Left cardiac atrium (tissue), 4 donors: ENCODE measurements at regions not wholly inside any gene's neighbourhood (a gene's known extent, or its start where the extent isn't known, plus 50 kb on each side); places are given as distances from the start of the nearest gene placed in this dataset.
A peak's percentile ranks its signal among the peaks of the same experiment; 100 is the strongest.
"Not testable (repeated sequence)": the region's sequence is repeated elsewhere in the genome, so short reads cannot be mapped to it uniquely, and the experiment has no call there.

ENCODE experiments used
- ATAC-seq, 2 donors: fragments of 200-7000 bp; cut with Tn5 transposase; one replicate each; pipeline ENCODE4 v1.9.1; 2020; ENCODE audit warnings: mild to moderate bottlenecking in 2 of 2, moderate library complexity in 2 of 2
- DNase-seq: peaks from one replicate; pipeline ENCODE4 v3.0.0-alpha.2; 2020
- intact Hi-C, 2 donors: fragments of 100-400 bp; cut with DNase I; formaldehyde crosslinking; loops; one replicate each; pipeline versions ENCODE4 v1.14.1 to v1.15.1; 2022 to 2023
- donor health status: DM: no; HTN: yes; CAD: no.
- donor health status: DM: no; HTN: yes; CAD: no; lungs with severe emphysema.
- donor health status: DM: yes; HTN: yes; CAD: no.
- donor health status: Dilated cardiomyopathy.

DNA sequence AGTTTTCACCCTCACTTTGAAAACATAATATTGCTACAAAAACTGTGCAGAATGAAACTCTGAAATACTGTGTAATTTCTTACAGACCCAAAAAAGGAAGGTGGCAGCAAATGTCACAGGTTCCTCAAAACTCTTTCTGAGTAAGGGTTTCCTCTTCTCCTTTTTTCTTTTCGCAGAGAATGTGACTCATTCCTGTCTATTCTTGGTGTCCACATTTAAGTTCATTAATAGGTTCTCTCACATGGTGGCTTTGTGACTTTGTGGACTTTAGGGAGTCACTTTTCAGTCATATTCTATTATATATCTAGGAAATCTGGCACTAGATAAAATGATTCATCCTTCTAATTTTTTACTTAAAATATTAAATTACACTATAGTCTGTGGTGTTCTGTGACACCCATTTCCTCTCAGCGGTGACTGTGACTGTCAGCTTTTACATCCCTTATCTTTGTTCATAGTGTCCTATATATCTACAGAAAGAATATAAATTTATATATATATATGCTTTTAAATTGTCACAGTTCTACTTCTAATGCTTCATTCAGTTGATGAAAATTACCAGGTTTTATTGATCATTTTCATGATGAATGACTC lies 126.8 kb upstream of the HCRTR2 start:
- intact Hi-C loops = no loop called here
- ATAC-seq = peak in 1 of 2 donors; percentile 21
- no peak for DNase-seq

DNA sequence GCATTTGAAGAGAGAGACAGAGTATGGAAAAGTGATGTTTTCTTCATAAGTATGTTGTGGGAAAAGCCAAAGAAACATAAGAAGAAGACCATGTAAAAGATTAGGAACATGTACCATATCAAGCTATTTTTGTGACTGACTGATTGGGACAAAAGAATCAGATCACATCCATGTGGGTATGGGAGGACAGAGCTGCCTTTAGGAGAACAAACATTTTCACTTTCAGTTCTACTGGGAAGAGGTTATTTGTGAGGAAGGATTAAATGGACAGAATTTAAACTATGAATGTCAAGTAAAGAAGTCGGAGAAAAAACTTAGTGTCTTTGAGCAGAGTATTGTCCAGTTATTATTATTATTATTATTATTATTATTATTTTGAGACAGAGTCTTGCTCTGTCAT lies 124.4 kb upstream of the HCRTR2 start:
- intact Hi-C loops = no loop called here
- no peak for DNase-seq
- no peak for ATAC-seq

DNA sequence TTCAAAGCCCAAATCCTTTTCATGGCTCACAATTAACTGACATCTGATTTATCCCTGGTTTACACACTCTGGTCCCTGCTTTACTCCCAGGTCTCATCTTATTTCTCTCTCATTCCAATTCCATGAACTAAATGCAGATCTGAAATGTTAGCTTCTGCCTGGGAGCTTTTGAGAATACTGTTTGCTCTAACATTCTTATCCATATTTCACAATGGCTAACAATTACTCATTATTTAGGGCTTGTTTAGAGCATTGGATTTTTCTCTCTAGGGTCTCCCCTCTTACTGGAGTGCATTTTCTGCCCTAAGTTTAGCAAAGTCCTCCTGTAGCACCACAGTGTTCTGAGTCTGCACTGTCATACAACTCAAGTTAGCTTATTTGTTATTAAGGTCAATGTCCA lies 121.5 kb upstream of the HCRTR2 start:
- intact Hi-C loops = no loop called here
- ATAC-seq = no peak

DNA sequence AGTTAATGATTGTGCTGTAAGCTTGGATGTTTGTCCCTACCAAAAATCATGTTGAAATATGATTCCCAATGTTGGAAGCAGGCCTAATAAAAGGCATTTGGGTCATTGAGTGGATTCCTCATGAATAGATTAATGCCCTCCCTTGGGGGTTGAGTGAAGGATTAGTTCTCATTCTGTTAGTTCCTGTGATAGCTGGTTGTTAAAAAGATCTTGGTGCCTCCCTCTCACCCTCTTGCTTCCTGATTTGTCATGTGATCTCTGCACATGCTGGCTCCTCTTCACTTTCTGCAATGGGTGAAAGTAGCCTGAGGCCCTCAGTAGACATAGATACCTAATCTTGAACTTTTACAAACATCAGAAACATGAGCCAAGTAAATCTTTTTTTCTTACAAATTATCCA lies 115.6 kb upstream of the HCRTR2 start:
- ATAC-seq = no peak
- intact Hi-C loops = no loop called here

More for the DNA sequence above, 121.5 kb upstream of the HCRTR2 start:
- DNase-seq = no peak

DNA sequence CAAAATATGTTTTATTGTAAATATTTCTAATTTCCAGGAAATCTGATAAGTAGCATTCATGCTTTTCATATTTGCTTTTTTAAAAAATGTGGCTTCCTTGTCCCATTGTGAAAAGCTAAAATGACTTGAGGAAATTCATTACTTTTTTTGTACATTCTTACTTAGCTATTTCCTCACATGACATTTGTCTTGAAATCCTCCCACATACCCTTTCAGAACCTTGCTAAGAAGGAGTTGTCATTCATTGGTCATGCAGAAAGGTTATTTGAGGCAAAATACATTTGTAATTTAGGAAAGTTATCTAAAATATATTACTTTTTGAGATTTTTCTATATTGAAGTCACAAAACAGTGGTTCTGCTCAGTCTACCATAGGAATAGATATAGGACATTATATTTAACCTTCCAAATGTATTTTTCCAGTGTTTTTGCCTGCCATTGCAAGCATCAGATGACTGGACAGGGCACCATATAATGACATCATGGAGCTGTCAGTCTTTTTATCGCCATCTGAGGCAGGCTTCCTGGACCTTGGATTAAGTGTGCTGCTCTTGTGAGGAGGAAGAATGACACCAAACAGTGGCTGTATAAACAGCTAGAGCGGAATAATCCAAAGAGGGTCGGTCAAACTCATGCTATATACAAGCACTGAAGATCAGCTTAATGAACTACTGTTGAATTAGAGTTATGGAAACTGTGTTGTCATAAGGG lies 109.4 kb upstream of the HCRTR2 start:
- ATAC-seq = no peak
- intact Hi-C loops = loop anchor here in 1 of 2 donors (5.0 to 10.0 kb wide), 2 partner anchors 348 to 1080 kb away; no protein-coding TSS in a partner anchor
- no peak for DNase-seq

More for the DNA sequence above, 115.6 kb upstream of the HCRTR2 start:
- DNase-seq = no peak

DNA sequence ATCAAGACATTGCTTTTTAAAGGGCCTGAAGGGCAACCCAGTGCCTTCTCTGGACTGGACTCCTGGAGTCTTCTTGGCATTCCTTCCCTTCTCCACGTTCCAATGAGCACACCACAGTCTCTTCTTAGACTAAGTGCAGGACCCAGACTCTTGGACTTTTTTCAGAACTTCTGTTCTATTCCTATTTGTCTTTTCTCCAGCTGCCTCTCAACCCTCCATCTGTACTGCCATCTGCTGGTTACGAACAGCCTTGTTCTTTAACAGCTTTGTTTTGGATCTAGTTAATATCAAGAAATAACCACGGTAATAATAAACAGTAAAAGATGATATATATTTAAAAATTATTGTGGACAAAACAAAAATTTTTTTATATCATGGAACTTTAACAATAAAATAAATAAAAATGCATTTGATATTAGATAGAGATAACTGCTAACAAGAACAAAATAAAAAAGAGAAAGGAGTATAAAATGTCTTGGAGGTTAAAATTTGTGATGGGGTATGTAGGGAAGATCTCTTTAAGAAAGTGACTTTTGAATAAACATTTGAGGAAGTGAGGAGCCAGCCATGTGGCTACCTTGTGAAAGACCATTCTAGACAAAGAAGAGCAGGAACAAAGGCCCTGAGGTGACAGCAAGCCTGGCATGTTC lies 105.1 kb upstream of the HCRTR2 start:
- no peak for DNase-seq
- peak; percentile 36 to 61 for ATAC-seq
- intact Hi-C loops = loop anchor here in 1 of 2 donors (5.0 to 10.0 kb wide), 2 partner anchors 352 to 1084 kb away; no protein-coding TSS in a partner anchor

DNA sequence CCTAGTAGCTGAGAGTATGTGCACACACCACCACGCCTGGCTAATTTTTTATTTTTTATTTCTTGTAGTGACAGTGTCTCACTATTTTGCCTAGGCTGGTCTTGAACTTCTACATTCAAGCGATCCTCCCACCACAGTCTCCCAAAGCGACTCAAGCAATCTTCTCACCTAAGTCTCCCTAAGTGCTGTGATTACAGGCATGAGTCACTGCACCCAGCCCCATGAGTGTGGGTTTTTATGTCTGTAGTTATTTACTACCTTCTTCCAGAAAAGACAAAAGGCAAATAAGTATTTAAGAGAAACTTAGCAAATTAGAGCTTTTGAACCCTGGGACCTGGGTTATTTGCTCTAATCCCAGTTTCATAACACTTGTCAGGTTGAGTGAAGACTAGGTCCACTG lies 92.3 kb upstream of the HCRTR2 start:
- intact Hi-C loops = no loop called here
- ATAC-seq (no peak), DNase-seq (no peak)

DNA sequence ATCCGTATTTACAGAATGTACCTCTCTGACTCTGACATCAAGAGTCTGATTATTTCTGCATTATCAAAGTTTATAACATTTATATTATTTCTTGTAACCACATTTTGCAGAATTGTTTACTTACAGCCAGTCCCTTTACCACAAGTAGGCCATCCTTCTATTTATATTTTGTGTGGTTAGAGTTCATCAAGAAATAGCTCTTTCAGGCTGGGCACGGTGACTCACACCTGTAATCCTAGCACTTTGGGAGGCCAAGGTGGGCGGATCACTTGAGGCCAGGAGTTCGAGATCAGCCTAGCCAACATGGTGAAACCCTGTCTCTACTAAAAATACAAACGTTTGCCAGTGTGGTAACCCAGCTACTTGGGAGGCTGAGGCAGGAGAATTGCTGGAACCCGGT lies 86.3 kb upstream of the HCRTR2 start:
- intact Hi-C loops, DNase-seq, ATAC-seq: not testable (repeated sequence)

DNA sequence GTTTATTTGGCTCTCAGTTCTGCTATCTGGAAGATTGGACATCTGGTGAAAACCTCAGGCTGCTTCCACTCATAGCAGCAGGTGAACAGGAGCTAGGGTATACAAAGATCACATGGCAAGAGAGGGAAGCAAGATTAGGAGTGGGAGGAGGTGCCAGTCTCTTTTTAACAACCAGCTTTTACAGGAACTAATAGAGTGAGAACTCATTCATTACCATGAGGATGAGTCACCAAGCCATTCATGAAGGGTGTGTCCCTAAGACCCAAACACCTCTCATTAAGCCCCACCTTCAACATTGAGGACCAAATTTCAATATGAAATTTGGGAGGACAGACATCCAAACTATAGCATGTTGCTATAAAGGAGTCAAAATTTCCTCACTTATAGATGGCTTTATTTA lies 85.4 kb upstream of the HCRTR2 start:
- ATAC-seq = no peak
- intact Hi-C loops = no loop called here
- DNase-seq = no peak

DNA sequence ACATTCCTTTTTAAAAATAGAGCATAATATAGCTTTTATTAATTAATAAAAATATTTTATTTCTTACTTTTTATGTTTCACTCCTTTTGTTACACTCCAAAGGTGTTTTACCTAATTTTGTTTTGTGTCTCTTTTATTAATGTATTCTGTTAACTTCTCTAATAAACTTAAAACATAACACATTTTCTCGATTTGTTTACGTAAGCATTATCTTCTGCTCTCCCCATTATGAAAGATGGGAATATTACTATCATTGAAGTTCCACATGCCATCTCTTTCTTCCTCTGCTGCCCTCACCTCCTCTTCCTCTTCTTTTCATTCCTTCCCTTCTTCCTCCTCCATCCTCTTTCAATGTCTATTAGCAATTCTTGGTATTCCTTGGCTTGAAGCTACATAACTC lies 85.0 kb upstream of the HCRTR2 start:
- ATAC-seq (no peak), DNase-seq (no peak)
- intact Hi-C loops = no loop called here

DNA sequence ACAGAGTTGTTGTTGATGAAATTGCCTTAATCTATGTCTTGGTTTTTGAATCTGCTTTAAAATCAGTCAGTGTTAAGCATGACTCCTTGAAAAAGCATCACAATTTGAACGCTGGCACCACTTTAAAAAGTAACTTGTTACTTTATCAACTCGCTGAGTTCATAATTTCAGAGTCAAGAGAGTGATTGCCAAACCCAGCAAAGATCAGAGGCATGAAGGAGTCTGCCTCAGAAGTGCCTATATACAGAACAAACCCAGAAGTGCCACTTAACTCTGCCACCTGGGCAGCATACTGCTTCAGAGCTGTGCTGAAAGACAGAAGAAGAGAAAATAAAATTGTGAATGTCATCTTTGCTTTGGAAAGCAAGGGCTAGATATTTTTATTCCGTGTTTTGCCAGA lies 73.6 kb upstream of the HCRTR2 start:
- no peak for DNase-seq
- intact Hi-C loops = no loop called here
- no peak for ATAC-seq

DNA sequence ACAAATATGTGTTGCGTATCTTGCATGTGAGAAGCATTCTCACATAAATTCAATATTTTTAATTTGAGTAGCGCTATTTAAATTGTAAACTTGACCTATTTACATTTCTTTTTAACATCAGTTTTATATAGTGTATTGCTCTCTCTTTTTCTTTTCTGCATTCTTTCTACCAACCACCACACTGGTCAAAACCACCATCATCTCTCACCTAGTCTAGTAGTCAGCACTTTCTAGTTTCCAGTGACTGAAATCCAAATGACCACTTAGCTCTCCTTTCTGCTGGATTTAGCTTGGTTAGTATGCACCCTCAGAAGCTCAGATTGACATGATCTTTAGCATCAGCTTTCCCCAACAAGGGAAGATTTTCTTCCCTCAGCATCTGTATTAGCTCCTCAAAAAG lies 73.2 kb upstream of the HCRTR2 start:
- ATAC-seq = no peak
- intact Hi-C loops = no loop called here
- no peak for DNase-seq

DNA sequence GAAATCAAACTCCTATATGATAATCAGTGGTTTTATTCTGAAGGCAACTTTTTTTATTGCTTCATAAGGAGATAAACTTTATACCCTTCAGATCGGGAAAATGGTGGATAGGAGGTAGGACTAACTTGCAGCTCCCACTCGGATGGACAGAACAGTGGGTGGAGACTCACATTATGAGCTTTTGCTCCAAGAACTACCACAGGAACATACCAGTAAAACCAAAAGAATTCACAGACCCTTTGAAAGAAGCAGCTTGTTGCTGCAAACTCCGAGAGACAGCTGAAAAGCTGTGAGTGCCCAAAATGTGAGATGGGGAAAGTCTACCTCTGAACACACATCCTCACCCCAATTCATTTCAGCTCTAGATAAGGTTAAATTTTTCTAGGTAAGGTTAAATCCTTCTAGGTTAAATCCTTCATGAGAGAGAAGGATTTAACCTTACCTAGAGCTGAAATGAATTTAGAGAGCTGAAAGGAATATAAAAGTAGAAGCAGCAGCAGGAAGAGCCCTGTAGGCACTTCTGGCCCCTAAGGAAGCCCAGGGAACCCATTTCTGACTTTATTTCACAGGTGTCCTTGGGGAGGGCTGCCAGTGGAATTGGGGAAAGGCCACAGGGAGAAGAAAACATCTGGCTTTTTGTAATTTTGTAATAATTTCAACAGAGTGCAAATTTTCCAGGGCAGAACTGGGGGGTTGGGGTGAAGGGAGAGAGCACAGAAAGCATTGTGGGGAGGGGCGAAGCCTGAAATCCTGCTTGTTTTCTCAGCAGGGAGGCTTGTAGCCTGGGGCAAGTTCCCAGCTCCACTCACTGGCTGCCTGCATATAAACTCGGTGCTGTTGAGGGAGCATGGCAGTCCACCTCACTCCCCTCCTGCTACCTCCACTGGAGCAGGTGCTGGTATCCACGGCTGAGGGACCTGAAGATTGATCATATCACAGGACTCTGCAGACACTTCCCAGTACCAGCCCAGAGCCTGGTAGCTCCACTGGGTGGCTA lies 65.9 kb upstream of the HCRTR2 start:
- ATAC-seq = no peak
- intact Hi-C loops = no loop called here

DNA sequence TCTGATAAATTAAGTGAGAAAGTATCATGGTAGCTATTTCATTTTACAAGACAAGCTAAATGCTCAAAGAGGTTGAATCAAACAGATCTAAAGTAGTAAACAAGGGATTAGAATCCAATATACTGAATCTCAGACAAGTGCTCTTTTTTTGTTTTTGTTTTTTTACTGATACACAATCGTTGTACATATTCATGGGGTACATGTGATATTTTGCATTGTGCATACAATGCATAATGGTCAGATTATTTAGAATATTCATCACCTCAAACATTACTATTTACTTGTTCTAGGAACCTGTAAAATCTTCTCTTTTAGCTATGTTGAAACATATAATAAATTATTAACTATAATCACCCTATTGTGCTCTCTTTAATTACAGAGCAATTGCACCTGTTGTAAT lies 57.0 kb upstream of the HCRTR2 start:
- intact Hi-C loops = no loop called here
- DNase-seq (no peak), ATAC-seq (no peak)

More for the DNA sequence above, 65.9 kb upstream of the HCRTR2 start:
- no peak for DNase-seq

DNA sequence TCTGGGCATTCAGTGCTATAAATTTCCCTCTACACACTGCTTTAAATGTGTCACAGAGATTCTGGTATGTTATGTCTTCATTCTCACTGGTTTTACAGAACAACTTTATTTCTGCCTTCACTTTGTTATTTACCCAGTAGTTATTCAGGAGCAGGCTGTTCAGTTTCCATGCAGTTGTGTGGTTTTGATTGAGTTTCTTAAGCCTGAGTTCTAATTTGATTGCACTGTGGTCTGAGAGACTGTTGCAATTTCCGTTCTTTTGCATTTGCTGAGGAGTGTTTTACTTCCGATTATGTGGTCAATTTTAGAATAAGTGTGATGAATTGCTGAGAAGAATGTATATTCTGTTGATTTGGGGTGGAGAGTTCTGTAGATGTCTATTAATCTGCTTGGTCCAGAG lies 50.1 kb upstream of the HCRTR2 start:
- not testable (repeated sequence) for DNase-seq, ATAC-seq

More for the DNA sequence above, 50.1 kb upstream of the HCRTR2 start:
- intact Hi-C loops = not testable (repeated sequence)
